ENCODE measurements at regions not wholly inside any gene's neighbourhood (a gene's known extent, or its start where the extent isn't known, plus 50 kb on each side); places are given as distances from the start of the nearest gene placed in this dataset.

DNA sequence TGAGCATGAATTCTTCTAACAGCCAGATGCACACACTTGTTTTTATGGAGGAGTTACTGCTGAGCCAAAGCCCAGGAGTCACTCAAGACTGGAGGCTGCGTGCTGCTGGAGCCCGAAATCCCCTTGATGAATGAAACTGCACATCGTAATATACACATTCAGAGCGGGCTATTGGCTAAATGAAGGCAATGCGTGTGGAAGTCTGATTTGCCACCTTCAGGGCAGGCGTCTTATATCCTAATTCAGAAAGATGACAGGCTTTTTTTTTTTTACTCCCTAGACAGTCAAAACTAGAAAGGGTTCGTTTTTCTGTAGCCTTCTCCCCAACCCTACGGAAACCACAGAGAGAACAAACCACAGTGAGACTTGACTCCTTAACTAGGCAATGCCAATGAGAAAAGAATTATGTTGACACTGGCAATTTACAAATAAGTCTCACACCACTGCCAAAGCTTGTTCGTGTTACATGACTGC, 227.2 kb upstream of the KLF14 start:
- Histone ChIP-seq H3K9ac (ENCODE audit: insufficient read depth in 1 of 2, low read length in 2 of 2) (no peak overlapping the region), H3K27ac (ENCODE audit: low read depth in 1 of 2, low read length in 1 of 2) (peak overlapping the region in 1 of 2 donors; percentile 42), H3K4me3 (no peak overlapping the region), H3K36me3 (ENCODE audit: control insufficient read depth in 4 of 4, insufficient read depth in 4 of 4, low read length in 4 of 4) (peaks cover 0 to 3% (median 1%) of the 10 kb centered on the region in 4 donors), H3K4me1 (ENCODE audit: control insufficient read depth in 5 of 5, insufficient read depth in 5 of 5, low read length in 5 of 5) (peaks cover 0 to 24% (median 0%) of the 10 kb centered on the region in 5 donors), H3K27me3 (ENCODE audit: control insufficient read depth in 3 of 3, insufficient read depth in 3 of 3, low read length in 2 of 3) (no peaks in the 10 kb centered on the region), H3K9me3 (ENCODE audit: control insufficient read depth in 4 of 4, insufficient read depth in 3 of 4, low read length in 3 of 4) (no peaks in the 10 kb centered on the region)
- TF ChIP-seq, protein P1, sequence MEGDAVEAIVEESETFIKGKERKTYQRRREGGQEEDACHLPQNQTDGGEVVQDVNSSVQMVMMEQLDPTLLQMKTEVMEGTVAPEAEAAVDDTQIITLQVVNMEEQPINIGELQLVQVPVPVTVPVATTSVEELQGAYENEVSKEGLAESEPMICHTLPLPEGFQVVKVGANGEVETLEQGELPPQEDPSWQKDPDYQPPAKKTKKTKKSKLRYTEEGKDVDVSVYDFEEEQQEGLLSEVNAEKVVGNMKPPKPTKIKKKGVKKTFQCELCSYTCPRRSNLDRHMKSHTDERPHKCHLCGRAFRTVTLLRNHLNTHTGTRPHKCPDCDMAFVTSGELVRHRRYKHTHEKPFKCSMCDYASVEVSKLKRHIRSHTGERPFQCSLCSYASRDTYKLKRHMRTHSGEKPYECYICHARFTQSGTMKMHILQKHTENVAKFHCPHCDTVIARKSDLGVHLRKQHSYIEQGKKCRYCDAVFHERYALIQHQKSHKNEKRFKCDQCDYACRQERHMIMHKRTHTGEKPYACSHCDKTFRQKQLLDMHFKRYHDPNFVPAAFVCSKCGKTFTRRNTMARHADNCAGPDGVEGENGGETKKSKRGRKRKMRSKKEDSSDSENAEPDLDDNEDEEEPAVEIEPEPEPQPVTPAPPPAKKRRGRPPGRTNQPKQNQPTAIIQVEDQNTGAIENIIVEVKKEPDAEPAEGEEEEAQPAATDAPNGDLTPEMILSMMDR (IDR thresholded peaks at IDR 0.05; ENCODE audit: control extremely low read depth, extremely low read depth): no peak
- 64 to 73% methylated on average over 9 of the region's 9 CpGs for WGBS, 2 donors
- ATAC-seq (ENCODE audit: insufficient read depth, low FRiP score) (no peak), DNase-seq (no peak)

DNA sequence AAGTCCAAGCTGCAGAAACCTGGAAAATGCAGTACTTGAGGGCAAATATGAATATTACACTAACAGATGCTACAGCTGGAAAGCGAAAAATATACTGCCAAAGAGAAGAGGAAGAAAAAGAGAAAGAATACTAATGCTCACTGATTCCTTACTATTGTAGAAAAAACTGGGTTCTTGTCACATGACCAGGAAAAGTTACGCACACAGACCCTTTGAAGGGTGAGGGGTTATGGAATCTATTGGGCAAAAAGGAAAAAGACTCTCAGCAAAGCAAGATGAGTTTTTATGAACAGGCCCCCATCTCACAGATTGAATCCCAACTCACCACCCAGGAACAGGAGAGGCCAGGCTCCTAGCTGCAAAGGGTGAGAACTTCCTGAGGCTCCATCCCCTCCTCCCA, 228.1 kb upstream of the KLF14 start:
- Histone ChIP-seq H3K27ac (ENCODE audit: low read depth in 1 of 2, low read length in 1 of 2) (no peak overlapping the region), H3K9ac (ENCODE audit: insufficient read depth in 1 of 2, low read length in 2 of 2) (no peak overlapping the region), H3K27me3 (ENCODE audit: control insufficient read depth in 3 of 3, insufficient read depth in 3 of 3, low read length in 2 of 3) (no peaks in the 10 kb centered on the region), H3K4me3 (no peak overlapping the region), H3K9me3 (ENCODE audit: control insufficient read depth in 4 of 4, insufficient read depth in 3 of 4, low read length in 3 of 4) (no peaks in the 10 kb centered on the region), H3K4me1 (ENCODE audit: control insufficient read depth in 5 of 5, insufficient read depth in 5 of 5, low read length in 5 of 5) (peaks cover 0 to 24% (median 0%) of the 10 kb centered on the region in 5 donors), H3K36me3 (ENCODE audit: control insufficient read depth in 4 of 4, insufficient read depth in 4 of 4, low read length in 4 of 4) (peaks cover 0 to 5% (median 1%) of the 10 kb centered on the region in 4 donors)
- WGBS, 2 donors: 90 to 93% methylated on average over 2 of the region's 2 CpGs
- ATAC-seq (ENCODE audit: insufficient read depth, low FRiP score): no peak
- no peak for DNase-seq
- TF ChIP-seq, protein P1 (IDR thresholded peaks at IDR 0.05; ENCODE audit: control extremely low read depth, extremely low read depth): no peak

DNA sequence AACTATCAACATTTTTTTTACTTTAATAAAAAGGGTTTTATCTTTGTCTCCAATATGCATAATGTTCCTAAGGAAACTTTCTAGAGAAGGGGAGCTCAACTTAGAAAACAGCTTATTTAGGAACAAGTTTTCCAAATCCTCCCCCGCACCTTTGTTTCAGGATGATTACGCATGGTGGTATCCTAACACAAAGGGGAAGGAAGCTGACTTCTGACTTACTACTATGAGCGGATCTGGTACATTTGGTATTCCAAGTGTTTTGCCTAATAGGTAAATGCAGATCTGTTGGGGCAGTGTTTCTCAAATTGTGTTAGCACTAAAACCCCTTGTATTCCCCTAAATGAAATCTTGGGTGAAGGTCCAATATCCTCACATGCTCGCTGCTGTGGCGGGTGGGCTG, 229.3 kb upstream of the KLF14 start:
- Histone ChIP-seq H3K27me3 (ENCODE audit: control insufficient read depth in 3 of 3, insufficient read depth in 3 of 3, low read length in 2 of 3) (no peaks in the 10 kb centered on the region), H3K9me3 (ENCODE audit: control insufficient read depth in 4 of 4, insufficient read depth in 3 of 4, low read length in 3 of 4) (no peaks in the 10 kb centered on the region), H3K27ac (ENCODE audit: low read depth in 1 of 2, low read length in 1 of 2) (no peak overlapping the region), H3K4me3 (no peak overlapping the region), H3K4me1 (ENCODE audit: control insufficient read depth in 5 of 5, insufficient read depth in 5 of 5, low read length in 5 of 5) (peaks cover 0 to 25% (median 0%) of the 10 kb centered on the region in 5 donors), H3K9ac (ENCODE audit: insufficient read depth in 1 of 2, low read length in 2 of 2) (no peak overlapping the region), H3K36me3 (ENCODE audit: control insufficient read depth in 4 of 4, insufficient read depth in 4 of 4, low read length in 4 of 4) (peaks cover 0 to 5% (median 1%) of the 10 kb centered on the region in 4 donors)
- TF ChIP-seq, protein P1 (IDR thresholded peaks at IDR 0.05; ENCODE audit: control extremely low read depth, extremely low read depth): no peak
- ATAC-seq (ENCODE audit: insufficient read depth, low FRiP score): no peak
- no peak for DNase-seq
- 70 to 82% methylated on average over 5 of the region's 5 CpGs for WGBS, 2 donors

DNA sequence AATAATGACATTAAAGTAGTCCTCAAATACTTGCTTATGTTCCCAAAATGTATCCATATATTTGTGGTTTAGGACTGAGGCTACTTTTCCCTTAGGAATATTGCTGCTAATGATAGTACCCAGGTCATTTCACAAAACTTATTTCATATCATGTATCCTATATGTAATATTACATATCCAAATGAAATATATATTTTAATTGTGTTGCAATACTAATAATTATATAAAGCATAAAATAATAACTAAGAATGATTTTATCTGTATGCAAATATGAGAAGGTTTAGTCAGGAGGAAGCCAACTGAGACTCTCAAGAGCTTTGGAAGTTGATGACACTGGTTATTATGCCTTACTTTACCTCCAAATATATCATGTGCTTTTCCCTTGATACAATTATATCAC, 231.5 kb upstream of the KLF14 start:
- Histone ChIP-seq H3K36me3 (ENCODE audit: control insufficient read depth in 4 of 4, insufficient read depth in 4 of 4, low read length in 4 of 4) (peaks cover 0 to 5% (median 1%) of the 10 kb centered on the region in 4 donors), H3K27me3 (ENCODE audit: control insufficient read depth in 3 of 3, insufficient read depth in 3 of 3, low read length in 2 of 3) (no peaks in the 10 kb centered on the region), H3K4me3 (no peak overlapping the region), H3K9ac (ENCODE audit: insufficient read depth in 1 of 2, low read length in 2 of 2) (no peak overlapping the region), H3K9me3 (ENCODE audit: control insufficient read depth in 4 of 4, insufficient read depth in 3 of 4, low read length in 3 of 4) (no peaks in the 10 kb centered on the region), H3K27ac (ENCODE audit: low read depth in 1 of 2, low read length in 1 of 2) (no peak overlapping the region), H3K4me1 (ENCODE audit: control insufficient read depth in 5 of 5, insufficient read depth in 5 of 5, low read length in 5 of 5) (peaks cover 0 to 22% (median 0%) of the 10 kb centered on the region in 5 donors)
- no peak for ATAC-seq (ENCODE audit: insufficient read depth, low FRiP score)
- TF ChIP-seq, protein P1 (IDR thresholded peaks at IDR 0.05; ENCODE audit: control extremely low read depth, extremely low read depth): no peak
- no peak for DNase-seq
